22Rv1 (cell line): ENCODE measurements at regions not wholly inside any gene's neighbourhood (a gene's known extent, or its start where the extent isn't known, plus 50 kb on each side); places are given as distances from the start of the nearest gene placed in this dataset.

Experiments
- CTCF ChIP-seq: fragments of 450-650 bp; IDR thresholded peaks from 2 replicates; pipeline ENCODE4 v1.5.1; 2017; ENCODE audit warnings: mild to moderate bottlenecking
- ZFX ChIP-seq: fragments of 450-650 bp; IDR thresholded peaks from 2 replicates; pipeline ENCODE4 v1.6.1; 2017; ENCODE audit warnings: antibody characterized with exemption, borderline replicate concordance

GRCh38 chr10:4215485-4215884 is 430.5 kb upstream of the KLF6 start:
- TF ChIP-seq CTCF (no peak), ZFX (no peak)
